ENCODE measurements at regions not wholly inside any gene's neighbourhood (a gene's known extent, or its start where the extent isn't known, plus 50 kb on each side); places are given as distances from the start of the nearest gene placed in this dataset.
"Not testable (repeated sequence)": the region's sequence is repeated elsewhere in the genome, so short reads cannot be mapped to it uniquely, and the experiment has no call there.

GRCh38 chr3:191148131-191148530 lies 50.9 kb upstream of the OSTN start:
- no peak overlapping the region for H3K27ac ChIP-seq
- no peak for DNase-seq (ENCODE audit: low read depth, low spot score)

- peak overlapping the region; percentile 69 for H3K27ac ChIP-seq
- no peak for DNase-seq (ENCODE audit: low read depth, low spot score)
These were observed 55.8 kb upstream of the OSTN start for GRCh38 chr3:191143224-191143623.

GRCh38 chr3:191141728-191142127 lies 57.3 kb upstream of the OSTN start:
- peak; percentile 51 for DNase-seq (ENCODE audit: low read depth, low spot score)
- peak overlapping the region; percentile 69 for H3K27ac ChIP-seq

DNA sequence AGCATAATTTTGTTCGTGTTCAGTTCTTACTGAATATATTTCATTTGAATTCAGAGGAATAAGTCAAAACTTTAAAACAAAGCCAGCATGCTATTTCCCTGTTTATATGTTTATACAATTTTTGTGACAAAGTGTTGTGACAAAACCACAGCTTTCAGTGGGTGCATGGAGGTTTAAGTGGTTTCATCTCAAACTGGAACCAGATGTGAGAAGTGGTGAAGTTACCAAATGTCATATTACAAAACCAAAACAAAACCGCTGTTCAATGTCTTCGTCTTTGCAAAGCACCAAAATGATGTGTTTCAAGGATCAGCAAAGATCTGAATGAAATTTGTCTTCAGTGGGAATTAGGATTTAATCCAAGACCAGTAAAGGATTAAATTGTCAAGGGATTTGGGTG lies 59.3 kb upstream of the OSTN start:
- H3K27ac ChIP-seq = no peak overlapping the region
- no peak for DNase-seq (ENCODE audit: low read depth, low spot score)

GRCh38 chr3:191138937-191139336 lies 60.1 kb upstream of the OSTN start:
- H3K27ac ChIP-seq = no peak overlapping the region
- DNase-seq (ENCODE audit: low read depth, low spot score) = no peak

DNA sequence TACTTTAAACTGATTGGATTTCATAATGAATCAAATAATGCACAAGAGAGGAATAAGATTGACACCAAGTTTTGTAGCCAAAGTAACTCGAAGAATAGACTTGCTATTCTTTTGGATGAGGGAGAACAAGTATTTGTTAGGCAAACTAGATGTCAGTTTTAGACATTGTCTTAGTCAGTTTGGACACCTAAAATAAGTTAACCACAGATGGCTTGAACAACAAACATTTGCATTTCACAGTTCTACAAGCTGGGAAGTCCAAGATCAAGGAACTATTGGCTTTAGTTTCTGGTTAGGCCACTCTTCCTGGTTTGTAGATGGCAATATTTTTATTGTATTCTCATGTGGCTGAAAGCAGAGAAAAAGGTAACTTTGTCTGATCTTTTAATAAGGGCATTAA lies 61.3 kb upstream of the OSTN start:
- H3K27ac ChIP-seq = no peak overlapping the region
- DNase-seq (ENCODE audit: low read depth, low spot score) = no peak

DNA sequence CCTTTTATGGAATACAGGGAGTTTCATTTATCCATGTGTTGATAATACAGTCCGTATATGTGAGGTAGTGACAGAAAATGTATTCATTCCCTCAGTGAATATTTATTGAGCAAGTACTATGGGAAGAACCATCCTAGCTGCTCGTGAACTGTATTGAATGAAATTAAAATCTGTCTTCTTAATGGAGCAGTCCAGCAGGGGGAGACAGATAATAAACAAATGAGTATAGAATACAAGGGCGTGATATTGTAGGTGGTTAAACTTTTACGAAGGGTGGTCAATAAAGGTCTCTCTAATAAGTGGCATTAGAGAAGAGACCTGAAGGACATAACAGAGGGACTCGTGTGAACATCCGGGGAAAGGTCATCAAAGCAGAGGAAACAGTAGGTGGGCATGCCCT lies 62.7 kb upstream of the OSTN start:
- DNase-seq (ENCODE audit: low read depth, low spot score) = no peak
- H3K27ac ChIP-seq = no peak overlapping the region

GRCh38 chr3:191135175-191135574 lies 63.9 kb upstream of the OSTN start:
- DNase-seq (ENCODE audit: low read depth, low spot score) = no peak
- H3K27ac ChIP-seq = no peak overlapping the region

DNA sequence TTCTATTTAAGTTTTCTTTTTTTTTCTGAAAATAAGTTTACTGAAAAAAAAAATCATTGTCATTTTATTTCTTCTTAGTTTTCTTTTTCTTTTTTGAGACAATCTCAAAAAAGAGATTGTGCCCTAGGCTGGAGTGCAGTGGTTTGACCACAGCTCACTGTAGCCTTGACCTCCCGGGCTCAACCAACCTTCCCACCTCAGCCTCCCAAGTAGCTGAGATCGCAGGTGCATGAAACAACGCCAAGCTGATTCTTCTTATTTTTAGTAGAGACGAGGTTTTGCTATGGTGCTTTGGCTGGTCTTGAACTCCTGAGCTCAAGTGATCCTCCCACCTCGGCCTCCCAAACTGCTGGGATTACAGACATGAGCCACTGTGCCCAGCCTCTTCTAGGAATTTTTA lies 65.7 kb upstream of the OSTN start:
- DNase-seq (ENCODE audit: low read depth, low spot score) = no peak
- no peak overlapping the region for H3K27ac ChIP-seq

- DNase-seq (ENCODE audit: low read depth, low spot score) = no peak
- no peak overlapping the region for H3K27ac ChIP-seq
These were observed 67.7 kb upstream of the OSTN start for GRCh38 chr3:191131305-191131704.

DNA sequence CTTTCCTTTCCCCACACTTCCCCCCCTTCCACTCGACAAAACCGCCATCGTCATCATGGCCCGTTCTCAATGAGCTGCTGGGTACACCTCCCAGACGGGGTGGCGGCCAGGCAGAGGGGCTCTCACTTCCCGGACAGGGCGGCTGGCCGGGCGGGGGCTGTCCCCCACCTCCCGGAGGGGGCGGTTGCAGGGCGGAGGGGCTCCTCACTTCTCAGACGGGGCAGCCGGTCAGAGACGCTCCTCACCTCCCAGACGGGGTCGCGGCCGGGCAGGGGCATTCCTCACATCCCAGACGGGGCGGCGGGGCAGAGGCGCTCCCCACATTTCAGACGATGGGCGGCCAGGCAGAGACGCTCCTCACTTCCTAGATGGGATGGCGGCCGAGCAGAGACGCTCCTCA lies 74.2 kb upstream of the OSTN start:
- not testable (repeated sequence) for H3K27ac ChIP-seq; DNase-seq (ENCODE audit: low read depth, low spot score)

GRCh38 chr3:191123946-191124345 lies 75.1 kb upstream of the OSTN start:
- no peak overlapping the region for H3K27ac ChIP-seq
- no peak for DNase-seq (ENCODE audit: low read depth, low spot score)

DNA sequence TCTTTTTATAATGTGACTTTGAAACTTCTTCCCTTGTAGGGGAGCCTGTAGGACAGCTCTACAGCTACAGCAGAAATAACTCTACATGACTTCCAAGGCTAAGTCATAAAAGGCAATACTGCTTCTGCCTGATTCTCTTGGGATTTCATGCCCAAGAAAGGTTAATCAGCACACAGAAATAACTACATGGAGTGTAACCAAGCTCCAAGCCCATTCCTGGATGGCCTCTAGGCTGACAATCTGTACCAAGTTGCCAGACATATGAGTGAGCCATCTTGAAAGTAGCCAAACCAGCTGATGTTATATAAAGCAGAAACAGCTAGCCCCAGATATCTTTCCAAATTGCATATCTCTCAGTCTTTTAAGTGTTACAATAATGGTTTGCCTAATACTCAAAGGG lies 75.8 kb upstream of the OSTN start:
- DNase-seq (ENCODE audit: low read depth, low spot score) = no peak
- no peak overlapping the region for H3K27ac ChIP-seq

GRCh38 chr3:191120447-191121298 lies 78.4 kb upstream of the OSTN start:
- DNase-seq (ENCODE audit: low read depth, low spot score) = no peak
- no peak overlapping the region for H3K27ac ChIP-seq

- no peak overlapping the region for H3K27ac ChIP-seq
- no peak for DNase-seq (ENCODE audit: low read depth, low spot score)
These were observed 79.4 kb upstream of the OSTN start for GRCh38 chr3:191119415-191120295.

GRCh38 chr3:191111722-191112121 lies 87.3 kb upstream of the OSTN start:
- H3K27ac ChIP-seq = no peak overlapping the region
- no peak for DNase-seq (ENCODE audit: low read depth, low spot score)

- H3K27ac ChIP-seq = no peak overlapping the region
- no peak for DNase-seq (ENCODE audit: low read depth, low spot score)
These were observed 93.6 kb upstream of the OSTN start for GRCh38 chr3:191105418-191105817.

- peak overlapping the region; percentile 51 for H3K27ac ChIP-seq
- DNase-seq (ENCODE audit: low read depth, low spot score) = no peak
These were observed 98.5 kb upstream of the OSTN start for GRCh38 chr3:191100516-191100915.

GRCh38 chr3:191094057-191094845 lies 104.8 kb upstream of the OSTN start:
- peak; percentile 63 for DNase-seq (ENCODE audit: low read depth, low spot score)
- H3K27ac ChIP-seq = peak overlapping the region; percentile 29

DNA sequence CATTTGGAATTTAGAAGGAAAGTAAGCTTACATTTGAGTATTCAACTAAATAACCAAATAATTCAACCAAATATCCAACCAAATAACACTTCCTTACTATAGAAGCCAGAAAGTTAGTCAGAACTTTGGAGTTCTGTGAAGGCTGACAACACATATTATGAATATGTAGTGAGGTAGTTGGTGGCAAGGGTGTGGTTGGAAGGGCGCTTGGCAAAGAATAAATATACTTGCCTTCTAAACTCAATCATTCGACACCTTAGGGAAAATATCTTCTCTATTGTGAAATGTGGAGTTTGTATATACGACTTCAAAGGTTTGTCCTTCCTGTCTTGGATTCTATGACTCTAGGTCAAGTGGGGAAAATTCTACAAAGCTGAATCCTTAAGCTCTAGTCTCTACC lies 111.7 kb upstream of the OSTN start:
- H3K27ac ChIP-seq = peak overlapping the region; percentile 7
- no peak for DNase-seq (ENCODE audit: low read depth, low spot score)

- no peak for DNase-seq (ENCODE audit: low read depth, low spot score)
- H3K27ac ChIP-seq = no peak overlapping the region
These were observed 114.0 kb upstream of the OSTN start for GRCh38 chr3:191085091-191085490.
